ENCODE measurements at regions not wholly inside any gene's neighbourhood (a gene's known extent, or its start where the extent isn't known, plus 50 kb on each side); places are given as distances from the start of the nearest gene placed in this dataset.

DNA sequence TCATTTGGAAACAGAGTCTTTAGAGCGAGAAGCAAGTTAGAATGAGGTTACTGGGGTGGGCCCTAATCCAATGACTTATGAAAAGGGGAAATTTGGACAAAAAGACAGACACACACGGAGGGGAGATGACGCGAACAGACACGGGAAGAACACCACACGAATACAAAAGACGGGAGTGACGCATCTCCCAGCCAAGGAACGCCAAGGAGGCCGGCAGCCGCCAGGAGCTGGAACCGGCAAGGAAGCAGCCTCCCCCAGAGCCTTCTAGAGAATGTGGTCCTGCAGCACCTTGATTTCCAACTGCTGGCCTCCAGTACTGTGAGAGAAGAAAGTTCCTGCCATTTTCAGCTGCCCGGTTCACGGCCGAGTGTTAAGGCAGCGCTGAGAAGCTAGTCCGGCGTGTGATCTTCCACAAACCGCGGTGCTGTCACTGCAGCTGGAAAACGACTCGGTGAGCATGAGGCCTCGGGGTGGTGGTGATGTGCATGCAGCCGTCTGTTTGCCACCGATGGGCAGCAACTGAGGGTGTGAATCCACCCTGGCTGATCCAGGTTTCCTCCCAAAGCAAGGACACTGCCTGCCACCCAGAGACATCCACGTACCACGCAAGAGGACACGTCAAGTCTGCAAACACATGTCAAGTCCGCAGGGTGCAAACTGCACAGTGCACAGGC is 124.5 kb downstream of the NCOR2 start:
- DNase-seq = no peak

DNA sequence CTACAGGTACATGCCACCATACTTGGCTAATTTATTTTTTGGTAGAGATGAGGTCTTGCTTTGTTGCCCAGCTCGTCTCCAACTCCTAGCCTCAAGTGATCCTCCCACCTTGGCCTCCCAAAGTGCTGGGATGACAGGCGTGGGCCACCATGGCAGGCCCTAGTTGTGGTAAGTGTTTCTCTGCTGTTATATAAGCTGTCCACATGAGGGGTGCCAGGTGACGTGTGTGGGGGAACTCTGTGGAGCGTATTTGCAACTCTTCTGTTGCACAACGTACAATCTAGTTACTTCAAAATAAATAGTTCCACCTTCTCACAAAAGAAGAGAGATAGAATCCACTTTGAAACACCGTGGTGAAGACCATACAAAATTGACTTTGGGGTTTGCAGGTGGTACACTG is 125.1 kb downstream of the NCOR2 start:
- DNase-seq = no peak

DNA sequence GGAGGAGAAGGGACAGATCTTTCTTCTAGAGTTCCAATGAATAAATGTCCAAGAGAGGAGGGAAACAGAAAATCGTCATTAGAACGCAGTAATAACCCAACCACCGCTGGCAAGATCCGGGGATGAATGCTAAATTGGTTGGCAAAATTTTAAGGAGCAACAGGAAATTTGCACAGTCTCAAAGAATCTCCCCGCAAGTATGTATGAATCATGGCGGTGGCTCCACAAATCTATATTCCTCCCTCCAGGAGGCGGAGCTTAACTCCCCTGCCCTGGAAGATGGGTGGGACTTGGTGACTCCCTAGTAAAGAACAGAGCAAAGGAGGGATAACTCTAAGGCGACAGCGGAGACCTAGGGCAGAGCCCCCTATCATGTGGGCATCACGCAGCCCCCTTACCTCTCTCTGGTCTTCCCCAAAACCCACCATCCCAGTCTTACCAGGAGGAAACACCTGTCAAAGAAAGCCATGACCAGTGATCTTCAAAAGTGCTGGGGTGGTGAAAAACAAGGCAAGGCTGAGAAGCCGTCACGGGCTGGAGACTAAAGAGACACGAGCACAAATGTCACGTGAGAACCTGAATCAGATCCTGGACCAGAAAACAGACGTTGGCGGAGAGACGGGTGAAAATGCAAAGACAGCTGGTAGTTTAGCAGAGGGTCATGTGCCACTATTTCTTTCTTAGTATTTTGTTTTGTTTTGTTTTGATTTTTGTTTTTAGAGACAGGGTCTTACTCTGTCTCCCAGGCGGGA is 125.8 kb downstream of the NCOR2 start:
- no peak for DNase-seq

DNA sequence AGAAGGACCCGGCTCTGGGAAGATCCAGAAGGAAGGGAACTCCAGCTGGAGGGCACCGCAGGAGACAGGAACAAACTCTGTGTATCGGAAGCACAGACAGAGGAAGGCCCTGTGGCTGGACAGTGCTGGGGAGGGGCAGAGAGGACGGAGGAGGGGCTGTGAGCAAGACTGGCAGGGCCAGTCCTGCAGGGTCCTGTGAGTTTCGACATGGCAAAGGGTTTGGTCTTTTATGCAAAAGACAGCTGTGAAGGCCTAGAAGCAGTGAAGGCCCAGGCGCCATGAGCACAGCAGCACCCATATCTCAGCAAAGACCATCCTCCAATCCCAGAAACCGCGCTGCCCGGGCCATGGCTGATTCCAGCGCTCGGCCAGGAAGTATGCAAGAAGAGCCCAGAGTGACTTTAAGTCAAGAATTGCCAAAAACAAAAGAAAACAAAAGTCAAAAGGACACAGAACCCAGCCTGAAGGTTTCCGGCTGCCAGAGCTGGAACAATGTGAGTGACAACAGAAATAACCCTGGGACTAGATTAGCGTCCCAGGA is 126.5 kb downstream of the NCOR2 start:
- DNase-seq = no peak

DNA sequence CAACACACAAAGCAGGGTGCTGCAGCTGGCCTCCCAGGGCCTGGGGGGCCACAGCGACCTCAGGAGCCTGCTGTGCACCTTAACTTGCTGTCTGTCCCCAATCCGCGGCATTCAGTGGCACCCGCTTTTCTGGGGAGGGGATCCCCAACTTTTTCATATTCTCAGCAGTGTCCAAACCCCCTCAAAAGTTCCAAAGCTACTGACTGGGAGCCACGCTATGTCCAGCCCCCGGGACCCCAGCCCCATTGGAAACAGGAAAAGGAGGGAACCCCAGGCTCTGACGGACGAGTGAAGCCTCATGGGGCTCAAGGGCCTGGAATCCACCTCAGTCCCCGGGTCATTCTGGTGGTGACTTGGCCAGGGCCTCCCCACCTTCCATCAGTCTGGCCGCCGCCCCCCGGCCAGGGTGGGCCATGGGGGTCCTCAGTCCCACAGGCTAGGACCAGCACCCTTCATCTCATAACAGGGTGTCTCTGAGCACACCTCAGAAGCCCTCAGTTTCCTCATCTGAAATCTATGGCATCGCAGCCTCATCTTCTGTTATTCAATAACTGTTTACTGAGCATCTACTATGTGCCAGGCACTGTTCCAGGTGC is 127.3 kb downstream of the NCOR2 start:
- DNase-seq = no peak

DNA sequence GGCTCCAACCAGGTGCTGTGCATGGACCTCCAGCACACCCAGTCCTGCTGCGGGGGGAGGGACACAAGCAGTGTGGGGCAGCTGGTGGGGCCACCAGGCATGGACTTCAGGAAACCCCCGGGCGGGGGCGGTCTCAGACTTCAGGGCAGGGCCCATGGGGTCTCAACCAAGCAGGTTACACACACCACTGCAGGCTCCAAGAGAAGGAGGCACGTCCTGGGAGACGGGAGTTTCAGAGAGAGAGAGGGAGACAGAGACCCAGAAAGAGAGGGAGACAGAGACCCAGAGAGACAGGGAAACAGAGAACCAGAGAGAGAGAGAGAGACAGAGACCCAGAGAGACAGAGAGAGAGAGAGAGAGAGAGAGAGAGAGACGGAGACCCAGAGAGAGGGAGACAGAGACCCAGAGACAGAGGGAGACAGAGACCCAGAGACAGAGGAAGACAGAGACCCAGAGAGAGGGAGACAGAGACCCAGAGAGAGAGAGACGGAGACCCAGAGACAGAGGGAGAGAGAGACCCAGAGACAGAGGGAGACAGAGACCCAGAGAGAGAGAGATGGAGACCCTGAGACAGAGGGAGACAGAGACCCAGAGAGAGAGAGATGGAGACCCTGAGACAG is 128.9 kb downstream of the NCOR2 start:
- no peak for DNase-seq

DNA sequence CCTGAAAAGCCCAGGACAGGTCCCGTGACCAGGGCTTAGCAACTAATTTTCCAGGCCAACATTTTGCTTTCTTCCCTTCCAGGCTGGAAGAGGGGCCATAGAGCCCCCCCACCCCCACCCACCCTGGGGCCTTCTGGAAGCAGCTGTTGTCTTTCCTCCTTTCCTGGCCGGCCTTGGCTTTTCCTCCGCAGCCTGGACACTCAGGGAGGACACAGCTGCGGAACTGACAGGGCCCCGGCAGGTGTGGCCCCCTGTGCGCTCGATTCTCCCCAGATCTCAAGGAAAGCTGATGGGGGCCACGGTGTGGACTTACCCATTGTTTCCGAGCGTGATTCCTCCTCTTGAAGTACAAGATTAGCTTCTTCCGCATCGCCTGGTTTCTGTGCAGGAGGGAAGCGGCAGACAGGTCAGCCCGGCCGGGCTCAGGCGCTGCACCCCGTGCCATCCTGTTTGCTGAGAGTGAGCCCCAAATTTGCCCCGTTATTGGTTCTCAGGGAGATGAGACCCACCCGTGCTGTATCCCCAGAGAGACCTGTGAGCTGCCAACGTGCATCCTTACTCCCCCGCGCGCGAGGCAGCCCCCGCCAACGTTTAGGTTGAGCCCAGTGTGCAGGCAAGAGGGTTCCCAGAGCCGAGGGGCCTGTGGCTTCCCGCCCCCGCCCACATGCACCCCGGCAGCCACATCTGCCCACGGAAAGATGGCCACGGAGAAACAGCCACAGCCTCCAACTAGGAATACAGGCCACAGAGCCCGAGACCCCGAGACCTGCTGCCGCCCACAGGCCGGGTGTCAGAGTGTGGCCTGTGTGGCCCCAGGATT is 129.6 kb downstream of the NCOR2 start:
- no peak for DNase-seq

DNA sequence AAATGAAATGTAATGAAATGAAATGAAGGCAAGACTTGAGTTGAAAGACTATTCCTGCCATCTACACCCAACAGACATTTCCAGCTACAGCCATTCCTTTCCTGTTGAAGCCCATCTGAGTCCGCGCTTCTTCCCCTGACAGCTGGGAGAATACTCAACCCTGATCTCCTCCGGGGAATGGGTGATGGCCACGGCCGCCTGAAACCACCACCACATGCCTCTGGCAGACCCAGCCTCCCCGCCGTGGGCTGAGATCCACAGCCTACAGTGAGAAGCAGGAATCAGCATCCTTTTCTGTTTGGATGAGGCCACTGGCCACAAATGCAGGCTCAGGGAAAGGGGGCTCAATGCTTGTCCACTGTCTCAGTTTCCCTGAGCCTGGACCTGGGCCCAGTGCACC is 130.3 kb downstream of the NCOR2 start:
- no peak for DNase-seq

DNA sequence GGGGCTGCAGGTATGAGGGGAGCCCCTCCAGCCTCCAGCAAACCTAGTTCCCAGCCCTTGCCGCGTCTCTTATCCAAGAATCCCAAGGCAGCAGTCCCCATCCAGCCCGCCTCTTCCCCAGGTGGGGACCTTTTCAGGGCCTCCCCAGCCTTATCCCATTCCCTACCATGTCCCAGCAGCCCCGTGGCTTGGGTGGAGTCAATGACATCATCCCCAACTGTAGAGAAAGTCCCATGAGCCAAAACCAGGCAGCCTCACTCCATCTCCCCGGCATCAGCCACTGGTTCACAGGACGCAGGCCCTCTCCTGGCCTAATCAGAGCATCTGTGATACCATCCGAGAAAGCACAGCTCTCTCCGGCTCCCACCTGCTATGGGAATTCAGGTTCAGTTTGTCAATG is 131.0 kb downstream of the NCOR2 start:
- no peak for DNase-seq

DNA sequence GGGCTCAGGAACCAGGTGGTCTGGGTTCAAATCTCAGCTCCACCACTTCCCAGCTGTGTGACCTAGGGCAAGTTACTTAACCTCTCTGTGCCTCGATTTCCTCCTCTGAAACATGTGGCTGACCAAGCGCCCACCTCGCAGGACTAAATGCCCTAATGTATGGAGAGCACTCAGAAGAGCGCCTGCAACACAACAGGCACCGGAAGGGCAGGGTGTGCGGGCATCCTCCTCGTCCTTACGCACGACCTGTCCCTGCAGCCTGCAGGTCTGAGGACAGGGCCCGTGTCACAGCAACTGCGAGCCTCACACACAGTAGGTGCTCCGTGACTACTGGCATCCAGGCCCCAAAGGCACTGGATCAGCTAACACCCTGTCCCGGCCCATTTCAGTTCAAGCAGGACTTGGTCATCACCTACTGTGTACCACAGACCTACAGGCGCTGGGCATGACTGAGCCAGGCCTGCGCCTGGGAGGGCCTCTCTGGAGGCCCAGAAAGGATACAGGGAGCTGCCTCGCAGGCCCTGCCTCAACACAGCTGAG is 131.5 kb downstream of the NCOR2 start:
- DNase-seq = no peak

DNA sequence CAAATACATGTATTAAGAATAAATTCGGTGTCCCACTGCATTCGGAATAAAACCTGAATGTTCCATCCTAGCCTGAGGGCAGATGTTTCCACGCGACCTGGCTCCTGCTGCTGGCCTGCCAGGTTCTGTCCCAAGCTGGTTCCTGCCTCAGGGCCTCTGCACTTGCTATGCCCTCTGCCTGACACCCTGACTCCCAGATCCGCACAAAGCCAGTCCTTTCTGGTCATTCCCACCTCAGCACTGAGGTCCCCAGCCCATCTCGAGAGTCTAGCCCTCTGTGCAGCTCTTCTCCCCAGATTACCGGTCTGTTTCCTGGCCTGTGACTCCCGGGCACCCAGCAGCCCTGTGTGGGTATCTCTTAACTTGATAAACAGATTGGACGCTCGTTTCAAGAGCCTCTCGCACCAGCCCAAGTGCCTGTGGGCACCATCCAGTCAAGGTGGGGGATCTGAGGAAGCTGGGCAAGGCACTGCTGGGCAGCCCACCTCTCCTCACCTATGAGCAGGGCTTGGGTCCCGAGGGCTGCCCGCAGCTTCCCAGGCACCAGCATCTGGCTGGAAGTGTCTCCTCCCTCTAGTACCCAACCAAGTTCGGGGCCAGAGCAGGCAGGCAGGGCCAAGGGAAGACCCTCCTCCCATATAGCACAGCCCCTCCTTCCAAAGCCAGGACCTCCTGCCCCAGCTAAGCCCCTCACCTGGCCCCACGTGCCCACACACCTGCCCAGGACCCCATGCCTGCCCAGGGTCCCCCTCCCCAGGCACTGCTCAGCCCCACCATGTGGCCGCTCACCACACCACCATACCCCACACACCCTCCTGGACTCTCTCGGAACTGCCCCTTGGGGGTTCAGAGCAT is 132.2 kb downstream of the NCOR2 start:
- no peak for DNase-seq

DNA sequence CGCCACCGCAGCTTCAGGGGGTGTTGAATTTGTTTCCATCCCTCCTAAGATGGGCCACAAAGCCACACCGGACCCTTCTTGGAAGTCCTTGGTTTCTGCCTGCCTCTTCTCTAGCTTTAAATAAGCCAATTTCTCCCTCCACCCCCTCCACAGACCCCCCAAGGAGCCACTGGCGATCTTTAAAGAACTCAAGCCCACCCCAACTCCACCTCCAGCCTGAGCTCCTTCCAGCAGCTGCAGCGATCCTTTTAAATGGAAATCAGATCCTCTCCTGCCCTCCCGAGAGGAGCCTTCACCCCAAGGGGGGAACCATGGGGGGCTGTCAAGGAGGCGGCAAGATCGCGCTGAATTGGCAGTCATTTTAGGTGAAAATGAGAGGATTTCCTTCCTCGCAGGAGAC is 133.1 kb downstream of the NCOR2 start:
- no peak for DNase-seq

DNA sequence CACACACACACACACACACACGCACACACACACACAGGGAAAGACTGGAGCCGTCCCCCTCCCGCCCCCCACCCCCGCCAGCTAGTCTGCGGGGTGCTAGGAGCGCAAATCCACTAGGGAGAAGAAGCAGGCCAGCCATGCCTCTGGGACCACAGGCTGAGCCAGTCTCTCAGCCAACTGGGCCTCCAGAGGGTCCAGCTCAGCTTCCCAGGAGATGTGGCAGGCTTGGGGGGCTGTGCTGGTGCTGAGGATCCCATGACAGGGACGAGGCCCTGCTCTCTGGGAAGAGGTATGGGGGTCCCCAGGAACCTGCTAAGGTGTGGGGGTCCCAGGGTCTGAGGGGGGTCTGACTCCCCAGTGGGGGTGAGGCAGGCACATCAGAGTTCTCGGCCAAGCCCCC is 133.5 kb downstream of the NCOR2 start:
- DNase-seq = no peak

DNA sequence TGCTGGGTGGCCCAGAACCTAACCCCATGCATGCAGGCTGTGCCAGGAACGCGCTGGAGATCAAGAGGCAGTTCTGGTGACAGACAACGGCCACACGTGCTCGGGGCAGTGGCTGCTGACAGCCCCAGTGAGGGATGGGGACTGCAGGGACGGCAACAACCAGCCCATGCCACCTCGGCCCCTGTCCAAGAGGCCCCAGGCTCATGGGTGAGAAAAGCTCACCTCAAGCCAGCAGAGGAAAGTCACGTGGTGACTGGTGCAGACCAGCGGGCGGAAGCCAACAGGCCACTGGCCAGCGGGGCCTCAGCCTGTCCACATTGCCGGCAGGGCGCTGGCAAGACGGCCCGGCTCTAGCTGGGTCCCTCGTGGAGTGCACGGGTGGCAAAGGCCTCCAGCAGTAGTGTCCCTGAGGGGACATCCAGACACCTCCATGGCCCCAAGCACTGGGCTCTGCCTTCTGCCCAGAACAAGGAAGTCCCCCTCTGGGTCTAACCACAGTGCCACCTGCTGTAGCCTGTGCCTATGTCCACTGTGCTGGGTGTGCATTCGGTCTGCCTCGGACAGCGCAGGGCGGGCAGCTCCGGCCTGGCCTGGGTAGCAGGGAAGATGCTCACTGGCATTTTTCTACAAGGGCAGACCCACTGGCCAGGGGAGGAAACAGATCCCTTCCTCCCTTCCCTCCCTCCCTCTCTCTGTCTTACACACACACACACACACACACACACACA is 134.1 kb downstream of the NCOR2 start:
- DNase-seq = no peak

DNA sequence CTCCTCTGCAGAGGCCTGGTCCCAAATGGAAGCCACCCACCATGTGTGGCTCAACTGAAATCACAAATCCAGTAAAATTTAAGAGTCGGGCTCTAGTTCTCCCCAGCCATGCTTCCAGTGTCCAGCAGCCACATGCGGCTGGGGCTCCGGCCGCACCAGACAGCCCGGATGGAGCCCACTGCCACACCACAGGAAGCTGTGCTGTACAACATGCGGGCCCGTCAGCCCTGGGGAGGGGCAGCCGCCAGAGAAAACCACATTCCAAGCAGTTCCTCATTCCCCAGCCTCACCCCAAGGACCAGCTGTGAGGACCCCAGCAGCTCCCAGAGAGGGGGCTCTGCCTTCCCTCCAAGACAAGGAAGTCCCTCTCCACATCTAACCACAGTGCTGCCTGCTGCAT is 135.0 kb downstream of the NCOR2 start:
- DNase-seq = peak in 1 of 2 donors; percentile 35

DNA sequence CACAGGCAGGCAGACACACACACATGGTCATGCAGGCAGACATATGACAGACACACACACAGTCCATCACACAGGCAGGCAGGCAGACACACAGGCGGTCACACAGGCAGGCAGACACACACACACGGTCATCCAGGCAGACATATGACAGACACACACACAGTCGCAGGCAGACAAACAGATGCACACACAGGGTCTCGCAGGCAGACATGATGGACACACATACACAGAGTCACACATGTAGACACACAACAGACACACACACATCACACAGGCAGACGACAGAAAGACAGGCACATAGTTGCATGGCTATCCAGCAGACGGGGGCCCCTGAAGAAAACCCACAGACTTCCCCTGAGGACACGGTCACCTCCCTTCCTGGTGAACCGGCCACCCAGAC is 135.4 kb downstream of the NCOR2 start:
- no peak for DNase-seq

DNA sequence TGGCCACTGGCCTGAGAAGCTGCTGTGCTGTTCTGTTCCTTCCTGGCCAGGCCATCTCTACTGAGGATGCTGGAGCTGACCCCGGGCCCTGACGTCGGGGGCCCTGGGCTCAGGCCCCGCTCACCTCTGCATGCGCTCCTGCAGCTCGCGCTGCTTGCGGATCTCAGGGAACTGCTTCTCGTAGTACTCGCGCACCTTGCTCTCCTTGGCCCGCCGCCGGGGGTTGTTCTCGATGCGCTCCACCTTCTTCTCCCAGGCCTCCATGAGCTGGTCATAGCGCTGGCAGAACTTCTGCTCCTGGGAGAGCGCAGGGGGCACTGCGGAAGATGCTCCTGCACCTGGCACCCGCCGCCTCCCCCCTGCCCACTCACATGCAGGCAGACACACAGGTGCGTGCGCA is 135.6 kb downstream of the RFLNA start:
- no peak for DNase-seq

DNA sequence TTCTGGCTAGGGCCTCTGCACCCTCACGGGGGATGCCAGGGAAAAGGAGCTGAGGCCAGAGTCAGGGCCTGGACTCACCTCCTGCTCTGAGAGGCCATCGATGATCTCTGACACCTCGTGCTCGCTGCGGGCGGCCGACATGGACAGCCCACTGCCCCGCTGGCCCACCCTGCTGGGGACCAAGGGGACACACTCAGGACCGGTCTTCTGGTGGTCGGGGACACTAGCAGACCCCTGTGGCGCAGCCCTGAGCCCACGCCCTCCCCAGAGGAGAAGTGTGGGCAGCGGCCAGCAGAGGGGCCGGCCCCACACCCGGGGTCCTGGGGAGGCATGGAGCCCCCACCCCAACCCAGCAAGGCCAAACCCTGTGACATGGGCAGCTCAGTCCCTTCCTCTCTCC is 134.6 kb downstream of the RFLNA start:
- DNase-seq = no peak

DNA sequence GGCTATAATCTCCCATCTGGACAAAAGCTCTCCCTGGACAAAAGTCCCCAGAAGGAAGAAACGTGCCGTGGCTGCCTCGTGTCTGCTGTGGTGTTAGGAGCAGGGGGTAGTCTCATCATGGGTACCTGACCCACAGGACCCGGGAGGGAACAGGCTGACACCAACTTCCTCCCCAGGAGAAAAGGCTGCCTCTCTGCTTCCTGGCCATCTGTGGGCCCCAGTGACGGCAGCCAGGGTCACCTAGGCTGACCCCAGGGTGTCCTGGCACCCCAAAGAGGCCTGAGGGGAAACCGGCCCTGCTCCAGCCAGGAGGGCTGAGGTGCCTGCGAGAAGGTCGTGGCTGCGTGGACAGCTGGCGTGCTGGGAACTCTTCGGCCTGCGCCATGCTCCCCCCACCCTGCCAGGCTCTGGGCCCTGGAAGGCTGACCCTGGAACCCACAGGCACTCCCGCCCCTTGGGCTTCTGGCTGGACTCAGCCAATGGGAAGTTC is 133.9 kb downstream of the RFLNA start:
- DNase-seq = no peak

DNA sequence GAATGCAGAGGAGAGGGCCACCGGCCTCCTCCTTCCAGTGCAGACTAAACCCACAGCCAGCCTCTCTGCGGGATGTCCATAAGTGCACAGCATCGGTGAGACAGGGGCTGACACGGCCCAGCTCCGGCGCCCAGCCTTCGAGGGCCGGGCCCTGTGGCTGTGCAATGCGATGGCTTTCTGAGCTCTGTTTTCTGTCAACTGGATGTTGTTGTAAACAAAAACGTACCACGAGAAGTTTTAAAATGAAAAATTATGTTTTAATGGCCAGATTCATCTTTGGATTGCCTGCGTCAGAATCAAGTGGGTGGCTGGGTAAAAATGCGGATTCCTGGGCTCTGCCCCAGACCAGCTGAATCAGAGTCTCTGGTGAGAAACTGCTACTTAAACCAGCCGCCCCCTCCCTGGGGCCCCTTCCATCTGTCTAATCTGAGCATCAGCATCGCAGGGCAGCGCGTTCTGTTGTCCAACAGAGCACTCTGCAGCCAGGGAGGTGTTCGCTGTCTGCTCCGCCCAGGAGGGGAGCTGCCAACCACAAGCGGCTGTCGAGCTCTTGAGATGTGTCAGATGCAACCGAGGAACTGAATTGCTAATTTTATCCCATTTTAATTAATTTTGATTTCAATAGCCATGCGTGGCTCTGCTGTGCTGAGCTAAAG is 133.4 kb downstream of the RFLNA start:
- no peak for DNase-seq
